AG09309 (cell line): ENCODE measurements at regions not wholly inside any gene's neighbourhood (a gene's known extent, or its start where the extent isn't known, plus 50 kb on each side); places are given as distances from the start of the nearest gene placed in this dataset.

Experiments
- DNase-seq: peaks from one replicate; pipeline ENCODE4 v3.0.0-alpha.2; 2010; ENCODE audit warnings: low read depth
- H3K4me3 ChIP-seq: 2 replicates; pipeline ENCODE4 v1.5.1; 2011; ENCODE audit warnings: mild to moderate bottlenecking, low read depth, low read length, moderate library complexity; ENCODE audit not compliant: control insufficient read depth
- CTCF ChIP-seq: IDR thresholded peaks from 2 replicates; pipeline ENCODE4 v1.5.1; 2011; ENCODE audit warnings: mild to moderate bottlenecking, low read depth, low read length, inconsistent platforms; ENCODE audit not compliant: insufficient read depth, control insufficient read depth; ENCODE audit errors: missing control alignments

- TF ChIP-seq CTCF: no peak
- DNase-seq: no peak
These were observed 560.7 kb upstream of the CPEB2 start for GRCh38 chr4:14441561-14441960.

GRCh38 chr4:14445882-14446281, 556.4 kb upstream of the CPEB2 start:
- no peak for TF ChIP-seq CTCF
- DNase-seq: no peak
- no peak overlapping the region for H3K4me3 ChIP-seq

More at GRCh38 chr4:14441561-14441960, 560.7 kb upstream of the CPEB2 start:
- no peak overlapping the region for H3K4me3 ChIP-seq

- no peak for DNase-seq
- TF ChIP-seq CTCF: no peak
- H3K4me3 ChIP-seq: no peak overlapping the region
These were observed 556.0 kb upstream of the CPEB2 start for GRCh38 chr4:14446311-14446710.

- no peak overlapping the region for H3K4me3 ChIP-seq
- no peak for TF ChIP-seq CTCF
- no peak for DNase-seq
These were observed 555.4 kb upstream of the CPEB2 start for GRCh38 chr4:14446904-14447303.

- no peak overlapping the region for H3K4me3 ChIP-seq
- no peak for DNase-seq
- no peak for TF ChIP-seq CTCF
These were observed 553.0 kb upstream of the CPEB2 start for GRCh38 chr4:14449308-14449707.

GRCh38 chr4:14452001-14452400, 550.3 kb upstream of the CPEB2 start:
- TF ChIP-seq CTCF: no peak
- H3K4me3 ChIP-seq: no peak overlapping the region
- no peak for DNase-seq

- no peak overlapping the region for H3K4me3 ChIP-seq
- TF ChIP-seq CTCF: no peak
- no peak for DNase-seq
These were observed 549.5 kb upstream of the CPEB2 start for GRCh38 chr4:14452764-14453163.
